GM21447 (cell line): ENCODE measurements at regions not wholly inside any gene's neighbourhood (a gene's known extent, or its start where the extent isn't known, plus 50 kb on each side); places are given as distances from the start of the nearest gene placed in this dataset.
A peak's percentile ranks its signal among the peaks of the same experiment; 100 is the strongest.

Source experiments
- ATAC-seq: cut with Tn5 transposase; IDR thresholded peaks from one replicate; pipeline ENCODE4 v1.9.1; 2021; ENCODE audit not compliant: unreplicated experiment

DNA sequence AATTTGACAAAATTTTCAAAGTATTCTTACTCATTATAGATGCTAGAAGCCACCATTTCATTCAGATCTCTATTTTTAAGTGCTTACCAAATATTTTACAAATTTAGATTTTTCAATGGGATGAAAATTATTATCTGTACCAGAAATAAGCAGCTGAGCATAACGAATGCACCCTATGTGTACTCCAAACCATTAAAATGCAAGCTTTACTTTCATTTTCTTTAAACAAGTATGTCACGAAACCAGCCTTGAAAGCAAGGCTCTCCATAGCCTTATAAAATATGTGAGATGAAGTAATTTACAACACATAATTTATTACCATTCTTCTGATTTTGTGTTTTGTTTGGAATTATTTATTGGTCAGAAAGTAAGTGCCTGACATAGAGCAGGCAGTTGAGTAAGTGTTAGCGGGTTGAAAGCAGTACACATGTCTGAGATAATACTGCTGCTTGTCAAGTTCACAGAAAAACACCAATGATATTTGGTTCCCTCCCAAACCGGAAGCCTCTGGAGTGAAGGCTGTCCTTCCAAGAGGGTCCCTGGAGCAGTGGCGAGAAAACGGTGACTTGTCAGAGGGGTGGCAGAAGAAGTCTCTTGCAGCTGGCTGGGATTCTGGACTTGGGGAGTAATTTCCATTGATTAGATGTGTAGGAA lies 322.7 kb upstream of the PFKP start:
- no peak for ATAC-seq

DNA sequence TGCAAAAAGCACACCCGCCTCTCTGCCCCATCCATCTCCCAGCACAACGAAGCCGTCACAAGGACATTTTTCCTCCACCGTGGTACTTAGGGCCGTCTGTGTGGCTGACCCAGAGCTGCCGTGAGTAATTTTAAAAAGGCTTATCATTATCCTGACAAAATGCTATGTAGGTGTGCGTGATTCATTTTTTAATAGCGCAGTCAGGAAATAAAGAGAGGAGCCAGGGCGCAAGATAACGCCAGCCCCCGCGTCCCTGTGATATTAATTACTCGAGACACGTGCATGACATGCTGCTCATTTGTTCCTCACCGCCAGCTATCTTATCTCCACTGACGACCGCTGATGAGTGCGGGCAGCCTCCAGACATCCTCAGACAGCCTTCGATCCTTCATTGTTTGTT lies 332.7 kb upstream of the PFKP start:
- ATAC-seq, result no peak

DNA sequence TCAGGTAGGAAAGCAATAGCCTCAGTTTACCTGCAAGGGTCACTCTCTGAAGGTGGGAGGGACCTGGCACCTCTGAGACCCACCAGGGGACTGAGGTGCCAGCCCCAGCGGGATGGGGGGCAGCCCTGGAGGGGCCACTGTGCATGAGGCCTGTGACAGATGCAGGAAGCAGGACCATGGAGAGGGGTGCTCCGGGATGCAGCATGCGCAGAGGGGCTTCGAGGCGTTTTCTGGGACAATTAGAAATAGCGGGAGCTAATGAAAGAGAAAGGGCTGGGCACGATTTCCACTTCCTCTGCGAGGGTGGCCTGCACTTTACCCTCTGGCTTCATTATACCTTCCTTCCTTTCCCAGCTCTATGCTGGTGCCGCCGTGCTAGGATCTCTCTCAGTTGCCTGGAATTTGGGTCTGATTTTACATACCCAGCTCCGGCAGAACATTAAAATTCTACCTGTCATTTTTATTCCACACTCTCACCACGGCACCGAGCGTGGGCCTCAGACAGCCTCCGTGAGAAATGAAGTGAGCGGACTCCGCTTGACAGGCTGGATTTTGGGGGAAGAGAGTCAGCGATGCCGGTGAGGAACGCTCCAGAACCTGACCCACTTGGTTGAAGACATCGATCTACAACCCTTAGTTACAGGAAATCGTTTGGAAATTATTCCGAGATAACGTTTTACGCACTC lies 333.9 kb upstream of the PFKP start:
- ATAC-seq, result no peak

DNA sequence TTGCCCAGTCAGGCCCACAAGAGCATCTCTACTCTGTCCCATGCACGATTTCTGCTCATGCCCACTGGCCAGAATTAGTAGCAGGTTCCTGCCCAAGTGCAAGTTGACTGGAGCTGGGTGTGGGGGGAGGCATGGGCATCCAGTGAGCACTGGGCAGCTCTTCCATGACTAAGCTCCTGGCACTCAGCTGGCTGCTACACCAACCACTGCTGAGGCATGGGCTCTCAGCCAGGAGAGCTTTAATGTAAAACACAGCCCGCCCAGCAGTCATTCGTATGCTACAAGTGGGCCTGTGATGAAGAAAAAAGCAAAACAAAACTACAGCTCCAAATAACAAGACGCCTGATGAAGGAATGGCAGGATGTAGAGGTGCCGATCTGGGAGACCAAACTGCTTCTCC lies 335.4 kb upstream of the PFKP start:
- ATAC-seq, result no peak

DNA sequence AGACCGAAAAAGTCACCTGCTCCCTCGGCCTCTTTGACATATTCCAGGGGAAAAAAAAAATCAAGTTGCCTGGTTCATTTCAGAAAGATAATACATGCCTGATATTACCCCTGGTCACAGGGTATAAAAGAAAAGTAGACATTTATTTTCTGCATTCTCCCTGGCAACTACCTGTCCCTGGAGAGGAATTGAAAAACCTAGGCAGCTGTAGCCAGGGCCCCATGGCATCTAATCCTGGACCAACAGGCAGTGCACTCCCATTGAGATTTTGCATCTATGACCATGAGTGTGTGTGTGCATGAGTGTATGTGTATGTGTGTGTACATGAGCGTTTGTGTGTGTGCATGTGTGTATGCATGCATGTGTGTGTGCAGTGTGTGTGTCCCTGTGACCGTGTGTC lies 338.2 kb upstream of the PFKP start:
- ATAC-seq, result no peak

DNA sequence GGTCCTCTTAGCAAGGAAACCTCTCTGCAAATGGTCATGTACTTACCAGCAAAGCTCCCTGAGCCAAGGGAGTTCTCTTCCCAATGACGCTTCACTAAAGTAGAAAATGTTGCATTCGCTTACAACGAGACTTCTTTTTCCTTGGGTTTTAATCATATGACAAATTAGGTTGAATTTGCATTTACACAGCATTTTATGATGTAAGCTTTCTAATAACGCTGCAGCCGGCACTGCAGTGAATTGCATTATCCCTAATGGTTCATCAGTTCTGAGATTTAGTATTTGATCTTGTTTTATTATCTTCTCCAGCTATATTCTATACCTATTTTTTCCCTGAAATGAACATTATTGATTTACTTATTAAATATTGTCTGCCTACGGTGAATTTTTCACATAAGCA lies 339.3 kb upstream of the PFKP start:
- no peak for ATAC-seq

DNA sequence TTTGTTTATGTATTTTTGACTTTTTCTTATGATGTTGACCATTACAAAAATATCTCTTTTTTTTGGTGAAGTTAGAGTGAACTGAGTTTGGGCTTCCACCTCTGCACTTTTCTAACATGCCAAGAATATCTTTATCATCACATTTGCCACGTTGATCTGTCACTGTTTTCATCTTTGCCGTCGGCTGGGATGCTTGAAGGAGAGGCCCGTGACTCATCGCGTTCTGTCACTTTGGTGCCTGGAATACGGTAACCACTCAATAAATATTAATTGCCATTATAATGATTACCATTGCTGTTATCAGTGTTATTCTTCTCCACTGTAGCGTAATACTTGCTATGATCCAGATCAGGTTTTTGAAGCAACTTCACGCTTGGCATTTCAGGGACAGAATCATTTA lies 350.8 kb upstream of the PFKP start:
- ATAC-seq, result no peak

DNA sequence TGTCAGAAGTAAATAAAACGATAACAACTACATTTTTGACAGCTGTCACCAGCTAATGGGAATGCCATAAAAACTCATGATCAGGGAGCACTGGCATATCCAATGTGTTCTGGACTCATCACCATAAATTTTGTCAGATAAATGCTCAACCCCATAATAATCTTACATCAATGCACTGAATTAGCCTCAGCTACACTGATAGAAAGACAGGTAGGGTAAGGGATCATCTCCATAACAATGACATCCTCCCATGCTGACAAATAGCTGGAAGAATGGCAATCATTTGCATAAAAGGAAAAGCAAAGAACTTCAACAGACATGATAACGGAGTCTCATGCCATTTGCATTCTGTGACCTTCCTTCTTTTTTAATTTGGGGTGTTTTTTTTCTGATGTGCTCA lies 352.8 kb upstream of the PFKP start:
- ATAC-seq, result no peak

DNA sequence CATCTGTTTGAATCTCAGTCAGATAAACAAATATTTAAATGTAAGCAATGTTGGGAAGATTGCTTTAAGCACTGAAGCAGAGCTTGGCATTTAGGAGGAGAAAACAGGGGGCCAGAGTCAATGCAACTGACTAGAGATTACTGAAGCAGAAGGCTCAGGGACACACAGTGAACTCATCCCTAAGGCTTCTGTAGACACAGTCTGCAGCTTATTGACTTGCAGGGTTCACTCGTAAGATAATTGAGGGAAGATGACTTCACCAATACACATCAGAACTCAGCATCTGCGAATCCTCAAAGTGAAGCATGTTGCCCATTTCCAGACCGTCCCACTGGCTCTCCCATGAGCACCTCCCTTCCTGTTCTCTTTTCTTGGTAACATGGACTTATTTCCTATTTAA lies 363.4 kb upstream of the PFKP start:
- no peak for ATAC-seq

DNA sequence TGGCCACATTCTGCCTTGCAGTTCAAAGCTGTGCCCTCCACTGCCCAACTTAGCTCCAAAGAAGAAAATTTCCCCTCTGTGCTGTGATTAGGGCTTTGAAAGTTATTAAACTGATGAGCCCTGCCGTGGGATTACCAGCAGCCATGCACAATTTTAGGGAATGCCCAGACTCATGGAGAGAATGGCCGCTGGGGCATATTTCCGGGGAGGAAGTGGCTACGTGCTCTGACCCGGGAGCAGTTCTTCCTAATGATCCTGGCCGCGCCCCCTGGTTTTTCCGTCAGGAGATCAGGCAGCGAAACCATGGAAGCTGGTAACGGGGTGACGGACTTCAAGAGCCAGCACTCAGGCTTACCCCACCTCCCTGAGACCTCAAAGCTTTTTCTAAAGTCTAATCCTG lies 365.5 kb upstream of the PFKP start:
- ATAC-seq, result no peak

DNA sequence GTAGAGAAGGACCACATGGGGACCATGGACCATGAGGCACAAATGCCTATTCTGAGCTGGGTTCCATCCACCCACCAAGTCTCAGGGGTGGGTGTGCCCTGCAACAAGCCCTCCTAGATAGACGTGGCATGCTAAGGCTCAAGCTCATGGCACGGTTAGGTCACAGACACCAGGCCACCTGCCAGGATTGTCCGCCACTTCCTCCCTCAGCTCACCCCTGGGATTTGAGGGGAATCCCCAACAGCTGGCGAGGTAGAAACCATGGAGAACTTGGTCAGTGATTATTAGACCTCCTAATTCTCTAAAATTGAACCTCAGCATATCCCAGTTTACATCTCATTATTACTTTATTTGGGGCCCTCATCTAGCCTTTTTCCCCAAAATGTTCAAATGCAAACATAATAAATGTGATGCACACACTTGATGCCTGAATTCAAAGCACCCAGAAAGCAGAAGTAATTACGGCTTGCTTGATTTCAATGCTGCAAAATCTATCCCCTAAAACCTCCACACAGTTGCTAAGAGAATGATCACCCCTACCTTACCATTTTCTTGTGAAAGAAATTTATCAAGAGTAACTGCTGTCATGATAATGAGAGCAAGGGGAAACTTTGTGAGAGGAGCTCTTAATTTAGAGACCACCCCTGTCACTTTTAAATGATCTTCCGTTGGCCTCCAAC lies 366.6 kb upstream of the PFKP start:
- peak; percentile 72 for ATAC-seq

DNA sequence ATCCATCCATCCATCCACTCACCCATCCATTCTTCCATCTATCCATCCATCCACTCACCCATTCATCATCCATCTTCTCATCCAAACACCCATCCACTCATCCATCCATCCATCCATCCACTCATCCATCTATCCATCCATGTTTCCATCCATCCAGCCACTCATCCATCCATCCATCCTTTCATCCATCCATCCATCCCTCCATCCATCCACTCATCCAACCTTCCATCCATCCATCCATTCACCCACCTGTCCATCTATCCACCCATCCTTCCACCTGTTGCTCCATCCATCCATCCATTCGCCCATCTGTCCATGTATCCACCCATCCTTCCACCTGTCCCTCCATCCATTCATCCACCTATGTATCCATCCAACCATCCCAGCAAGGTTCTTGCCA lies 378.4 kb upstream of the PFKP start:
- no peak for ATAC-seq

DNA sequence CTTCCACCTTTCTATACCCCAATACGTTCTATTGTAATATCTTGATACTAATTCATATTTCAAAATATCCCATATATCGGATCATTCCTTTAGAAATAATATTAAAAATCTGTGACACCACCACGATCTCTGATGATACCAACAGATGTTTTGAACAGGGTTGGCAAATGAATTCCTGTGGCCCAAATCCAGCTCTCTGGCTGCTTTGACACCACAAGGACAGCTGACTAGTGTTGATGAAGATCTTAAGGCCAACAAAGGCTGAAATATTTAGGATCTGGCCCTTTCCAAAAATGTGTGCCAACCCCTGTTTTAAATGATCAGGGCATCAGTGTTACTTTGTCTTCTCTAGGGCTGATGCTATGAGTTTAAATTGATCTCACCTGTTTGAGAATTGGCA lies 380.7 kb upstream of the PFKP start:
- no peak for ATAC-seq

DNA sequence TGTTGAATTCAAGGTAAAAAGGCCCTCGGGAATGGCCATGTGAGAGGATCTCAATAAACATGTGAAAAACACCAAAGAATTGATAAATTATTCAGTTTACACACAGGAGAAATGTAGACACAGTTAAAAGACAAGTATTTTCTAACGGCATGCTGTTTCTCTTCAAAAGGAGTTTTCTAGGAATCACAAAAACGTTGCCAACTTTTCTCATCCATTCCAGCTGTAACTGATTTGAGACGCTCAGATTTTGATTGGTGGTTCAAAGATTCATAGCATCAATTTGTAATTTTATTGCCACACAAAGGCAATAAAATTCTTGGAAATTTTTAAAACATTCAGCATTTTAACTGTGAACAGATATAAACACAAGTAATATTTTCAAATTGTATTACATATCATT lies 384.9 kb upstream of the PFKP start:
- ATAC-seq, result no peak

DNA sequence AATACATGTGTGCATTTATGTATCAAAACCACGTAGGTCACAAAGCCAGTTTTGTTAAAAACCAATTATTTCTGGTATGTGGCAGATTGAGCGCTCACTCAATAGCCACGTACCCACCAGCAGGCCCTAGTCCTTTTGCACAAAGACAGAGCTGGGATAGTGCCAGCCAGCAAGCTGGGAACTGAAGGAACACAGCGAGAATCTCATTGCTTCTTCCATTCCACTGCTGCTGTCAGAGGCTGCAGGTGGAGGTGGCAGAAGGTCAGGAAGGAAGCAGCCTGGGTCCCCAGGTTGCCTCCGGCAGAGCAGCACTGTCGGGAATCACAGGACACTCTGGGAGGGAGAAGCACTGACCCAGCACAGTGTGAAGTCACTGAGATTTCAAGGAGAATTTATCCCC lies 385.5 kb upstream of the PFKP start:
- ATAC-seq, result no peak

DNA sequence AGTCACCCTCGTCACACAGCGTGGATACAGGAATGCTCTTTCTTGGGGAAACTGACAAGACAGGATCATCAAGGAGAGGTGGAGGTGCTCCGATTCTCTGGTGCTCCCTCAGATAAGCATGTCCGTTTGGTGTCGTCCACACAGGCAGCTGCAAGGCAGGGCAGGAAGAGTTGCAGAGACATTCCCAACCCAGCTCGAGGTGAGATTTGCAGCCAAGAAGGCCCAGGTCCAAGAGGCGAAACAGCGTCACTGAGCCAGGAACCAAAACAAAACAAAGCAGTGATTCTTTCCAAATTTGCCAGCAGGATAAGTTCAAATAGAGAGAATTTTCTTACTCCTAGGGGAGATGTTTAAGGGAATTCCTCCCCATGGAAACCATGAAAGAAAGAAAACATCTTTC lies 386.5 kb upstream of the PFKP start:
- ATAC-seq, result no peak

DNA sequence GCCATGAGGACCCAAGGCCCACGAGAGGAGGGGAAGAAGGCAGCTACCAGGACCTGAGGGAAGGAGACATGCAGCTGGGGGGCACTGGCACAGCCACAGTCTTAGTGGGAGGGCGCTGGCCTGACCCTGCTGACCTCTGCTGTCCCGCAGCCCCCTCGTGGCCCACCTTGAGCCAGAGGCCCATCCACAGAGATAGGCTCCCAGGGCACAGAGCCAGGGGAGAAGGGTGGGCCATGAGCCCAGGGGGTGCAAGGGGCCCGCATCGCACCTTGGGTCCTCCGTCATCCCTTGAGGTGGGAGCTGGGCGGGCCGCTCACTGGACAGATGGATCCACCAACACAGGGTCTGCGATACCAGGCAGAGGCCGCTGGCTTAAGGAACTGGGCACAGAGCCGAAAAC lies 387.7 kb upstream of the PFKP start:
- no peak for ATAC-seq

DNA sequence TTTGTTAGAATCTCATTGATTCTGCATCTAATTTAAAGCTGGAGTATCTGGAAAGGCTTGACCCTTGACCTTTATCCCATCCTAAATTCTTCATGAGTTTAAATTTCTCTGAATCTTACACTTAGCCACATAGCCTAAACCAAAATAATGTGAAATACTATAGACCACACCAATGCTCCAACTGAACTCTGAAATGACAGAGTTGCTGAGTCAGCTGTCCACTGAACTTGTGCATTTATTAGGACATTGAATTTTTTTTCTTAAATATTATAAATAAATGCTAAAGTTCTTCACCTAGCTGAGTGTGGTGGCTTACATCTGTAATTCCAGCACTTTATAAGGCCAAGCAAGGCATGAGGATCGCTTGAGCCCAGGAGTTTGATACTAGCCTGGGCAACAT lies 390.9 kb upstream of the PFKP start:
- ATAC-seq, result no peak

DNA sequence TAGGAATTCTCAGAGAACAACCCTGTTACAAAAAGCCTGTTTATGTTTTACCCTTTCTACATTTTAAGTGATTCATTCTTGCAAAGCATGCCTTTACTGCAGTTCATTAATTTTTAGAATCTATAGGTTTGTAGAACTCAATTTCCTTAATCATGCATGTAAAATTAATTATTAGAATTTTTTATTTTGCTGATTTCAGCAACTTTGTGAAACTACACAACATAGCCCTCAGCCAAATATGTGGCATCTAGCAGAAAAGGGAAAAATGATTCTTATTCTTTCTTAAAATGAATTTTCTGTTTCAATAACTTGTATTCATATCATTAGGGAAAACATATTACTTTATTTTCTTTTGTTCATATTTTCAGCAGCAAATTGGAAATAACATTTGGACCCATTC lies 392.9 kb upstream of the PFKP start:
- no peak for ATAC-seq

DNA sequence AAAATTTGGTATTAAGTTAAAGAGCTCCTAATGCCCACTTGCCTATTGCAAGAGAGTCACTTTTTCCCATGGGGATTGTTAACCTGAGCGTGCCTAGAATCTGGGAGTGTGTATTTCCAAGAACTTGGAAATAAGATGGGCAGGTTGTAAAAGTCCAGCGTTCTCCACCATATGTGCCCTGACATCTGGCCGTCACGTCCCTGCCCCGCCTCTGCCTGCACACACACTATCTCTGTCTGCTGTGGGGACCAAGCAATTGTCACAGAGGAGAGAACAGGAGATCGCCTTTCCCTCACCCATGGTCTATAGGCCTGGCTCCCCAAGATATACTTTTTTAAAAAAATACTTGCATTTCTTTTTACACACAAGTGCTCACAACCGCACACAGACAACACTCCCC lies 396.5 kb upstream of the PFKP start:
- ATAC-seq, result no peak

DNA sequence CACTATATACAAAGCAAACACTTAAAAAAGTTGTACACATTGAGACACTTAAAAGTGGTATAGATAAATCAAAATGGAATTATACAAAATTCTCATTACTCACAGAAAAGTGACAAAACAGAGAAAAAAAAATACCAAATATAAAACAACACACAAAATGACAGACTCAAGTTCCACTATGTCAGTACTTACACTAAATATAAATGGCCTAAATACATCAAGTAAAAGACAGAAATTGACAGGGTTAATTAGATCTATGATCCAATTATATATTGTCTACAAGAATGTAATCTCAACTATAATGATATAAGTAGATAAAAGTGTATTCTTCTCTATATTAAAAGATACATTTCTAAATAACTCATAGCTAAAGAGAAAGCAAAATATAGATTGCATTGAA lies 401.6 kb upstream of the PFKP start:
- no peak for ATAC-seq

DNA sequence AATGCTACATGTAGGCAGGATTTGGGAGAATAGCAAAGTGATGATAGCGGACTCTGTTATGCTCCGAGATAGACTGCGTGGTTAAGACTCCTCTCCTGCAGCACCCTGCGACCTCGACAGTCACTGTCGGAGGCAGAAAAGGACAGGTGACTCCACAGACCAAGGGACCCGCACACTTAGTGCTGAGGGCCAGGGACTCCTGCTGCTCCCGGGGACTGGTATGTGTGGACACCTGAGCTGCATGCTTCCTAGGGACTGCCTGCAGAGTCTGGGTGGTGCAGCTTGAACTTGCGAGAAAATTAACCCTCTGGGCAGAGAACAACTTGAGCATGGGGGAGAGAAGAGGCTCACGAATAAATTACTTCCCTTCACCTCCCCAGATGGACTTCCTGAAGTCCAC lies 407.1 kb upstream of the PFKP start:
- ATAC-seq, result no peak
